ENCODE measurements at regions not wholly inside any gene's neighbourhood (a gene's known extent, or its start where the extent isn't known, plus 50 kb on each side); places are given as distances from the start of the nearest gene placed in this dataset.

- DNase-seq = peak; percentile 26
These were observed 402.9 kb upstream of the MAP3K7 start for GRCh38 chr6:90989763-90990162.

- DNase-seq = no peak
These were observed 397.2 kb upstream of the MAP3K7 start for GRCh38 chr6:90984066-90984465.

GRCh38 chr6:90983462-90983861, 396.6 kb upstream of the MAP3K7 start:
- no peak for DNase-seq

GRCh38 chr6:90982581-90982980, 395.7 kb upstream of the MAP3K7 start:
- no peak for DNase-seq

- peak; percentile 38 for DNase-seq
These were observed 395.2 kb upstream of the MAP3K7 start for GRCh38 chr6:90982051-90982450.

GRCh38 chr6:90978046-90978445, 391.2 kb upstream of the MAP3K7 start:
- DNase-seq = no peak

- no peak for DNase-seq
These were observed 390.6 kb upstream of the MAP3K7 start for GRCh38 chr6:90977513-90977912.

GRCh38 chr6:90976341-90976740, 389.5 kb upstream of the MAP3K7 start:
- no peak for DNase-seq

GRCh38 chr6:90975741-90976140, 388.9 kb upstream of the MAP3K7 start:
- no peak for DNase-seq

GRCh38 chr6:90973188-90973587, 386.3 kb upstream of the MAP3K7 start:
- no peak for DNase-seq

GRCh38 chr6:90970672-90971071, 383.8 kb upstream of the MAP3K7 start:
- DNase-seq = no peak

GRCh38 chr6:90967471-90967870, 380.6 kb upstream of the MAP3K7 start:
- no peak for DNase-seq

- DNase-seq = no peak
These were observed 373.5 kb upstream of the MAP3K7 start for GRCh38 chr6:90960324-90960723.

GRCh38 chr6:90955246-90955645, 368.4 kb upstream of the MAP3K7 start:
- no peak for DNase-seq

- no peak for DNase-seq
These were observed 366.7 kb upstream of the MAP3K7 start for GRCh38 chr6:90953405-90954161.

- no peak for DNase-seq
These were observed 365.3 kb upstream of the MAP3K7 start for GRCh38 chr6:90952176-90952575.

- DNase-seq = no peak
These were observed 361.7 kb upstream of the MAP3K7 start for GRCh38 chr6:90948540-90948939.

GRCh38 chr6:90947184-90948064, 360.6 kb upstream of the MAP3K7 start:
- DNase-seq = no peak

- peak; percentile 65 for DNase-seq
These were observed 355.0 kb upstream of the MAP3K7 start for GRCh38 chr6:90941885-90942284.

- DNase-seq = peak; percentile 90
These were observed 354.1 kb upstream of the MAP3K7 start for GRCh38 chr6:90940812-90941481.

GRCh38 chr6:90939906-90940305, 353.0 kb upstream of the MAP3K7 start:
- DNase-seq = no peak

GRCh38 chr6:90938122-90938521, 351.2 kb upstream of the MAP3K7 start:
- DNase-seq = no peak

- DNase-seq = no peak
These were observed 349.4 kb upstream of the MAP3K7 start for GRCh38 chr6:90936286-90936685.

- no peak for DNase-seq
These were observed 348.1 kb upstream of the MAP3K7 start for GRCh38 chr6:90934966-90935365.
